ENCODE measurements at regions not wholly inside any gene's neighbourhood (a gene's known extent, or its start where the extent isn't known, plus 50 kb on each side); places are given as distances from the start of the nearest gene placed in this dataset.

DNA sequence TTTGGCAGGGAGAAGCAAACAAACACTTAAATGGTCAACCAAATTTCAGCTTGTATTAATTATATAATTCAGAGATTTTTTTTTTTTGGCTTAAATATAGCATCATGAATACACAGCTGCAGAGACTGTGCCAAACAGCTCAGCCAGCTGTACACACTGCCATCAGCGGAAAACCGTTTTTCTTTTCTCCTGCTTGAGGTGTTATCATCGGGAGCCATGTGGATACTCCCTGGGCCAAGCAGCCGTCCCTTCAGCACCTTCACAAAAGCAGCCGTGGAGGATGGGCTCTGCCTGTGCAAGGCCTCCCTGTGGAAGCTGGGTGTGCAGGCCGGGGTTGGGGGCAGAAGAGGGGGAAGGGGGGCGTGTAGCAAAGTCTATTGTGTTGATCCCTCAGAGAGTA is 85.0 kb downstream of the NUF2 start:
- DNase-seq = no peak

- DNase-seq = no peak
Measured at GRCh38 chr1:163408262-163408661, 86.5 kb downstream of the NUF2 start.

DNA sequence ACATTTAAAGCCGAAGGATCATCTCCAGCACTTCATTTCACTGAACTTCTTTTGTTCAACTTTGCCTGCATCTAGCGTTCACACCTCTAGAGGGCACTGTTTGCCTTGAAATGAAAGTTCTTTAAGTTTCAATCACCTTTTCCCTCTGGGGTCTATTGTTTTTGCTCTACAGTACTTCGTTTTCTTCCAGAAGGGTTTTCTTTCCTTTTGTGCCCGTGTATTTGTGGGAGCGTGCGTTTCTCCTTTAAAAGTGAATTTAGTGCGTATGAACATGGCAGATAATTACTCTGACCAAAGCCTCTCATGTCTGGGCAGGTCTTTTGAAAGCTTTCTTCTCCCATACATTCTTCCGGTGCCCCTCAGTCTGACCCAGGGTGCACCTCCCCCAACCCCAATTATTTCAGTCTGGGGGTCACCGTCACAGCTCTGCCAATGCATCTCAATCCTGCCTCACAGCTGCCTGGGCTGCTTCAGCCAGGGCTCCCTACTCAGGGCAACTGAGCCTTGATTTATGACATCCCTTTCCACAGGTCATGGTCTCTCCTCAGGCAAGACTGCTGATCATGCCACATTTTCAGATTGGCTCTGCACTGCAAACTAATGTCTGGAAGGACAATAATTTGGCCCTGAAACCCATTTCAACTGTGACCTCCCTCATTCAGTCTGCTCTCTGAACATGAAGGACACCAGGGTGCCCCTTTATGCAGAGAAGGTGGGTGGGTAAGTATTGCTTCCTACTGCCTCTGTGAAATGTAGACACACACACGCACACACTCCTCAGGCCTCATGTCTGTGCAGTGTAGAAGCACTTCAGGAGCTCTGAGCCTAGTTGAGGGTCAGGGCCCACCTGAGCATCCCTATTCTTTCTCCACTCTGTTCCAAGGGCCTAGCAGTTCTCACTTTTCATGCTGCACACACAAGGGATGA is 88.6 kb downstream of the NUF2 start:
- peak; percentile 74 for DNase-seq

DNA sequence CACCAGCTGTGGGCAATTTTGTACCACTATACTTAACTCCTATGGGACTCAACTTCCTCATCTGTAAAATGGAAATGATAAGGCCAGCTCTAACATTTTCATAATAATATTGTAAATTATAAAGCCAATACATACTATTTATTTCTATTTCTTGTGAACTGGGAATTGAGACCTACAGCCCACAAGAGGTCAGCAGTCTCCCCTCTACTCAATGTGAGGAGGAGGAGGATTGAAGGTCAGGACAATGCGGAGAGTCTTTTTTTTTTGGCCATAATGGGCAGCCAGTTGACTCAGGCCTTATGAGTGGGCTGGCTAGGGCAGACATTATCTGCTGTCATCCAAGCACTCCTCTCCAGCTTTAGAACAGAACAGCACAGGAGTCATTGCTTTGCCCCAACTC is 90.5 kb downstream of the NUF2 start:
- DNase-seq = no peak

DNA sequence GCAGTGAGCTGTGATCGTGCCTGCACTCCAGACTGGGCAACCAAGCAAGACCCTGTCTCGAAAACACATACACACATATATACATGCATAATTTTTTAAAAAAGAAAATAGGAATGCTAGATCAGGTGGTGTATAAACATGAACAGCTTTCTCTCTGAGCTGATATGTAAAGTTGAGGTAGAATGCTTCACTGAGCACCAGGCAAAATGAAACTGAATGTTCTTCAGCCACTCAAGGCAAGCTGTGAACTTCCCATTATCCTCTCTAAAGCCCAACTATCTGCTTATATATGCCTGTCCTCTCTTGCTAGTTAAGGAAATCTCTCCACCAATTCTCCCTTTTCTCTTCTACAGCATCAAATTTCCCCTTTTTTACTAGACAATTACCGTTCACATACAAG is 93.0 kb downstream of the NUF2 start:
- no peak for DNase-seq

DNA sequence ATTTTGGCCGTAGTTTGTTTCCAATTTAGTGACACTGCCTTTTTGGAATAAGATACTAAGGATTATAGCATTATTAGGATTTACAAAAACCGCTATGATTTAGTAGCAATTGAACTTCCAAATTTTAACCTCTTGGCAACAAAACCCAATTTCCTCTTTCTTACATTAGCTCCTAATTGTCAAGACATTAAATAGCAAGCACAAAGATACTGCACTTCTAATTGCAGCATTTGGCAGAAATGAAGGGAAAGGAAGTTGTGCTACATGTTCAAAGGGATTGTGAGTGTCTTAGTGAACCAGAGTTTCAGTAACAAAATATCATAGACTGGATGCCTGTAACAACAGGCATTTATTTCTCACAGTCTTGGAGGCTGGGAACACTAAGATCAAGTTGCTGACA is 99.9 kb downstream of the NUF2 start:
- no peak for DNase-seq

- DNase-seq = no peak
Measured at GRCh38 chr1:163422738-163423404, 101.1 kb downstream of the NUF2 start.

GRCh38 chr1:163426505-163427251 is 104.9 kb downstream of the NUF2 start:
- DNase-seq = no peak

- DNase-seq = no peak
Measured at GRCh38 chr1:163427279-163427678, 105.5 kb downstream of the NUF2 start.

- DNase-seq = no peak
Measured at GRCh38 chr1:163436140-163436812, 114.5 kb downstream of the NUF2 start.

GRCh38 chr1:163439471-163439870 is 117.7 kb downstream of the NUF2 start:
- no peak for DNase-seq

GRCh38 chr1:163440090-163440489 is 118.3 kb downstream of the NUF2 start:
- no peak for DNase-seq

DNA sequence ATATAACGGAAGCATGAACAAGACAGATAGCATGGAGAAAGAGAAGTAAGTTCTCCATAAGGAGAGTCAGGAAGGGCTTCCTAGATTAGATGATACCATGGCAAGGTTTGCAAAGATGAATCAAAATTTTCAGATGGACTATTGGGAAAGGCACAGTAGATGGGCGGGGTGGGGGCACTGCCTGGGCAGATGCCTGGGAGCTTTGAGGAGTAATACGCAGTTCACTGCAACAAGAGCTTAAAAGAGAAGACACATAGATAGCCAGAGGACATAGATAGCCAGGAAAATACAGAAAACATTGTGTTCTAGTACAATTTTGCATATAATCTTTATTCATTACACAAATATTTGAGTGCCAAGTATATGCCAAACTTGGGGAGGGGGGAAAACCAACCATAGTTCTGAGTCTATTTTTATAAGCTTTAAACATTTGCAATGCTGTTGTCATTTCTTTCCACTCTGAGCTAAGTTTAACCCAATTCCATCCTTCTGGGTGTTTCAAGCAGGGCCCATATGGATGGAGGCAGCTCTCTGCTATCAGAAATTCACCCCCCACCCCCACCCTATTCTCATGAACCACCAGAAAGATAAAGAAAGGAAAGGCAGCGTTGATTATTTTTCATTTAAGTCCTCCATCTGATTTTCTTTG is 120.6 kb downstream of the NUF2 start:
- DNase-seq = no peak

DNA sequence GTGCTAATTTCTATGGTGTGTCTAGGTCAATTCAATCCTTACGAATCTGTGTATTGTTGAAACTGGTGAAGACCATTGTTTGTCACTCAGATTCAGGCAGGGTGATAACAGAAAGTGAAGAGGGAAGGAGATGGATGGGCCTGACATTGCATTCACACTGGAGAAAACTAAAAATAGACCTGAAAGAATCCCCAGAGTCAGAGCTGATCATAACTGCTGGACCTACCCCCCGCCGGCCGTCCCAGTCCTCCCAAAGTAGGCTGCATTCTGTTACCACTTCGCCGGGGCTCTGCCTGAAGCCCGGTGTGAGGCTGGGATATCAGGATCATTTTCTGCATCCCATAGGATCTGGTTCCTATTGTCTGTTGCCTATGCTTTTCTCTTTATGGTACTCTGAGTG is 121.1 kb downstream of the NUF2 start:
- no peak for DNase-seq

GRCh38 chr1:163443863-163444262 is 122.1 kb downstream of the NUF2 start:
- no peak for DNase-seq

DNA sequence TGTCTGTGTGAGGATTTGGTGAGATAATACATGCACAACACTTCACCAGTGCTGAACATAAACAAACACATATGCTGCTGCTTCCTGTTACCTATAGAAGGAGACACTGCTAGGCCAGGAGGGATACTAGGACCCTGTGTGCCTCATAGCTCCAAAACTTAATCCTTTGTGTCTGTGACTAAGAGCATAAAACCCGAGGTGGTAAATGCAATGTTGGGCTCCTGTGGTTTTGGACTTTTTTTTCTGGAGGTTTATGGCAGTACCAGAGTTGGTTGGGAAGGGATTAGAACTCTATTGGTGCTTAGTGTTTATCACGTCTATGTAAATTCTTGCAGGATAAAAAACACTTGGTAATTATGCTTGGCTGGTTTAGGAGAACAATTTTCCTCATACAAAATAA is 122.9 kb downstream of the NUF2 start:
- no peak for DNase-seq

DNA sequence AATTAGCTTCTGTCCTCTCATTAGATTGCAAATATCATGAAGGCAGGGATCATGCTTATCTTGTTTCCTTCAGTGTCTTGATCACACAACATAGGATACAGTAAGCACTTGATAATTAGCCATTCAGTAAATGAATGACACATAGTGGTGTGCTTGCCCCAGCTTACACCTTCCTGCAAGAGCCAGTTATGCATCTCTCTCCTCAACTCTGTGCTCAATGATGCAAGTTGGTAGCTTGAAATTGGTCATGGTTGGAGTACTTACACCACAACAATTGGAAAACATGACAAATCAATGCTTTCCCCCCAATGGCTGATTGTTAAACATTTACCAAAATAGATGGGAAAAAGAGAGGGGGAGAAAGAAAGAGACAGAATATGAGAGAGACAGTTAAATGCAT is 129.2 kb downstream of the NUF2 start:
- DNase-seq = no peak

DNA sequence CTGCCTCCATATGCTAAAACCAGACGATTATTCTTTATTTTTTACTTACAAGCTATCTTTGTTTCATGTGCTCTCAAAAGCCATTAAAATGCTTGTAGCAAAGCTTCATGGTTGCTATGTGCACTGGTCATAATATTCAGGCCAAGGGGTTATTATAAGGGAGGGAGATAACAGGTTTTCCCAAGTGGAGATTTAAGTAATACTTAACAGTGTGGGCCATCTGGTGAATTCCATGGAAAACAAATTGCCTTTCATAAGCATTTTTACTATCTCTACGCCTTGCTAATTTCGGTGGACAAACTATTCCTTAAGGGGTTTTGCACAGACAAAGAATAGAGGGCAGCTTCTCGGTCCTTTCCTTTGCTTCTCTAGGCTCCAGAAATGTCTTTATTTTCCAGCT is 137.8 kb downstream of the NUF2 start:
- DNase-seq = no peak

DNA sequence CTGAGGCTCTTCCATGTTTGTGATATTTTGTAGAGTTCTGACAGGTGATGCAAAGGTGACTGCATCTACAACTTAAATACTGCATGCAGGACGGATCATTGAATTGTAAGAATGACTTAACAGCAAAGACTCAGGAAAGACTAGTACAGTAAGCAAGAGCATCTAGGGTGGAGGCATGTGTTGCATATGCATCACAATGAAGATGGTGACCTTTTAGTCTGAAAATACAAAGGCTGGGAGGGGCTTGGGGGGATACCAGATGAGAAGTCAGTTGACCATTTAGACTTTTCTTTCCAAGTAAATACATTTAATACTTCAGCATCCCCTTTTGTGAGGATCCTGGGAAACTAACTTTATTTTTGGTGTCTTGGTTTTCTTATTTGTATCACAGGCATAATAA is 145.5 kb downstream of the NUF2 start:
- DNase-seq = no peak

- no peak for DNase-seq
Measured at GRCh38 chr1:163471779-163472650, 150.3 kb downstream of the NUF2 start.

- no peak for DNase-seq
Measured at GRCh38 chr1:163472651-163473248, 151.0 kb downstream of the NUF2 start.

Data from dermis blood vessel endothelial cell (primary cell).